PC-9 (cell line): ENCODE measurements at regions not wholly inside any gene's neighbourhood (a gene's known extent, or its start where the extent isn't known, plus 50 kb on each side); places are given as distances from the start of the nearest gene placed in this dataset.
A peak's percentile ranks its signal among the peaks of the same experiment; 100 is the strongest.

Source experiments
- BruUV-seq: library from RNA; stranded (reverse); fragments of 400-500 nt; replicated peaks from 2 replicates; lab custom pipeline; 2021; lab: Mats Ljungman, UMichigan
- CTCF ChIA-PET: fragments of 300-600 bp; sonication (Branson Sonifier 250); formaldehyde crosslinking; loops from one replicate; lab custom pipeline; 2022; ENCODE audit warnings: antibody characterized with exemption; lab: Charles Lee
- POLR2A ChIA-PET: fragments of 300-600 bp; sonication (Branson Sonifier 250); formaldehyde crosslinking; loops from one replicate; lab custom pipeline; 2022; ENCODE audit warnings: antibody characterized with exemption; ENCODE audit not compliant: unreplicated experiment; lab: Charles Lee
- DNase-seq, 2 experiments: peaks; one replicate each; pipeline versions ENCODE4 v3.0.0 to v3.0.0-alpha.2; 2015 to 2022; ENCODE audit warnings: mixed read lengths in 1 of 2
- H2AFZ ChIP-seq: fragments of 200-600 bp; sonication (generic); 2 replicates; pipeline ENCODE4 v1.8.1; 2017; ENCODE audit warnings: antibody characterized with exemption
- H3F3A ChIP-seq: fragments of 200-600 bp; sonication (generic); 2 replicates; pipeline ENCODE4 v1.8.1; 2017; ENCODE audit warnings: antibody characterized with exemption, mild to moderate bottlenecking, low read depth; ENCODE audit not compliant: insufficient read depth
- H3K27ac ChIP-seq: fragments of 200-600 bp; sonication (generic); 2 replicates; pipeline ENCODE4 v1.6.1; 2016; ENCODE audit warnings: mixed run types
- H3K27me3 ChIP-seq: fragments of 200-600 bp; sonication (generic); 2 replicates; pipeline ENCODE4 v1.6.1; 2016; ENCODE audit warnings: low read depth, mixed run types; ENCODE audit not compliant: insufficient read depth
- H3K36me3 ChIP-seq: fragments of 200-600 bp; sonication (generic); 2 replicates; pipeline ENCODE4 v1.6.1; 2016; ENCODE audit warnings: low read depth, mixed run types
- H3K4me1 ChIP-seq: fragments of 200-600 bp; sonication (generic); replicated peaks from 2 replicates; pipeline ENCODE4 v1.6.1; 2016; ENCODE audit warnings: mixed run types; ENCODE audit not compliant: insufficient read depth
- H3K4me2 ChIP-seq: fragments of 200-600 bp; sonication (generic); 2 replicates; pipeline ENCODE4 v1.6.1; 2017; ENCODE audit warnings: mixed run types
- H3K4me3 ChIP-seq: fragments of 200-600 bp; sonication (generic); 2 replicates; pipeline ENCODE4 v1.6.1; 2016; ENCODE audit warnings: mixed run types
- H3K79me2 ChIP-seq: fragments of 200-600 bp; sonication (generic); 2 replicates; pipeline ENCODE4 v1.6.1; 2017; ENCODE audit warnings: low read depth, mixed run types
- H3K9me2 ChIP-seq: fragments of 200-600 bp; sonication (generic); 2 replicates; pipeline ENCODE4 v1.8.1; 2017; ENCODE audit warnings: mild to moderate bottlenecking; ENCODE audit not compliant: insufficient read depth
- H3K9me3 ChIP-seq: fragments of 200-600 bp; sonication (generic); 2 replicates; pipeline ENCODE4 v1.8.1; 2016; ENCODE audit warnings: low read depth; ENCODE audit not compliant: insufficient read depth
- H4K20me1 ChIP-seq: fragments of 200-600 bp; sonication (generic); 2 replicates; pipeline ENCODE4 v1.8.1; 2017; ENCODE audit not compliant: insufficient read depth
- EZH2 ChIP-seq: fragments of 200-600 bp; sonication (generic); IDR thresholded peaks from 2 replicates; pipeline ENCODE4 v1.8.0; 2017; ENCODE audit warnings: antibody characterized with exemption, low read depth
- intact Hi-C: fragments of 100-400 bp; cut with micrococcal nuclease; formaldehyde crosslinking; loops from one replicate; pipeline ENCODE4 v1.10.0; 2022; ENCODE audit not compliant: unreplicated experiment
- TF ChIP-seq, protein P1 (sequence below): fragments of 200-600 bp; sonication (generic); conservative IDR thresholded peaks from 2 replicates; pipeline ENCODE4 v1.6.1; 2017; ENCODE audit warnings: mixed run types, antibody characterized with exemption, mild to moderate bottlenecking, moderate library complexity

DNA sequence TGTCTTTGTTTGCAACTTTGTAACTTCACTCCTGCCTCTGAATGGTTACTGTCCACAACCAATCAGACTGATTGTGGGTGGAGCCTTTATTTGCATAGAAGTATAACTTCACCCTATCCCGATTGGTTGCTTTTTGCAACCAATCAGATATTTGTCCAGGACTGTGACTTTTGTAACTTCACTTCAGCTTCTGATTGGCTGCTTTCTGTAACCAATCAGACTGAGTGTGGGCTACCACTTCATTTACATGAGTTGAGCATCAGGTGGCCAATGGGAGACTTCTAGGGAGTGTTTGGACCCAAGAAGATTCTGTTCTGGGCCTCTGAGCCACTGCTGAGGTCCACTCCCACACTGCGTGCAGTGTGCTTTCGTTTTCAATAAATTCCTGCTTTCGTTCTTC lies 1810.7 kb upstream of the CDH6 start:
- no peaks in the 10 kb centered on the region for H3K9me2 ChIP-seq
- intact Hi-C loops, result no loop called here
- H3K4me1 ChIP-seq, result no peaks in the 10 kb centered on the region
- no peaks in the 10 kb centered on the region for H3K36me3 ChIP-seq
- no peaks in the 10 kb centered on the region for H3K79me2 ChIP-seq
- peak in 1 of 2 experiments; percentile 31 for DNase-seq
- H3K27me3 ChIP-seq, result no peaks in the 10 kb centered on the region
- TF ChIP-seq, protein P1, sequence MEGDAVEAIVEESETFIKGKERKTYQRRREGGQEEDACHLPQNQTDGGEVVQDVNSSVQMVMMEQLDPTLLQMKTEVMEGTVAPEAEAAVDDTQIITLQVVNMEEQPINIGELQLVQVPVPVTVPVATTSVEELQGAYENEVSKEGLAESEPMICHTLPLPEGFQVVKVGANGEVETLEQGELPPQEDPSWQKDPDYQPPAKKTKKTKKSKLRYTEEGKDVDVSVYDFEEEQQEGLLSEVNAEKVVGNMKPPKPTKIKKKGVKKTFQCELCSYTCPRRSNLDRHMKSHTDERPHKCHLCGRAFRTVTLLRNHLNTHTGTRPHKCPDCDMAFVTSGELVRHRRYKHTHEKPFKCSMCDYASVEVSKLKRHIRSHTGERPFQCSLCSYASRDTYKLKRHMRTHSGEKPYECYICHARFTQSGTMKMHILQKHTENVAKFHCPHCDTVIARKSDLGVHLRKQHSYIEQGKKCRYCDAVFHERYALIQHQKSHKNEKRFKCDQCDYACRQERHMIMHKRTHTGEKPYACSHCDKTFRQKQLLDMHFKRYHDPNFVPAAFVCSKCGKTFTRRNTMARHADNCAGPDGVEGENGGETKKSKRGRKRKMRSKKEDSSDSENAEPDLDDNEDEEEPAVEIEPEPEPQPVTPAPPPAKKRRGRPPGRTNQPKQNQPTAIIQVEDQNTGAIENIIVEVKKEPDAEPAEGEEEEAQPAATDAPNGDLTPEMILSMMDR, result no peak
- TF ChIP-seq EZH2, result no peak
- H3F3A ChIP-seq, result no peaks in the 10 kb centered on the region
- H3K27ac ChIP-seq, result no peak overlapping the region
- ChIA-PET POLR2A (no interaction called here), CTCF (no interaction called here)
- H4K20me1 ChIP-seq, result no peaks in the 10 kb centered on the region
- H3K9me3 ChIP-seq, result no peaks in the 10 kb centered on the region
- 0 out of 2 replicates have a peak overlapping the region, but pooled peaks have one; percentile 11 for H2AFZ ChIP-seq
- H3K4me2 ChIP-seq, result peak overlapping the region; percentile 34; the same call in 1 of the 2 replicates
- no peak overlapping the region for H3K4me3 ChIP-seq
- no TSS peak for BruUV-seq

DNA sequence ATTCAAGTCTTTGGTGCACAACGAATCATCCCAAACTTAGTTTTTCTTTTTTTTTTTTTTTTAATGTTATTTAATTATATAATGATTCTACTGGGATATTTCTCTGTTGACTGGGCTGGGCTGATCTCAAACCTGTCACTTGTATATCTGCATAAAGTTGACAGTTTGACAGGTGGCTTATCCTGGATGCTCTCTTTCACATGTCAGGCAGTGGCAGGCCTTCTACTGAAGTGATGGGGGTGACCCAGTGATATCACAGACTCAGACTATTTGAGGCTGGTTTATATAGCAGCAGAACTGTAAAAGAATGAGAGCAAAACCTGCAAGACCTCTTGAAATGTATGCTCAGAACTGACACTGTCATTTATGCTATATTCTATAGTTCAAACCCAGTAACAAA lies 1813.5 kb upstream of the CDH6 start:
- ChIA-PET CTCF (no interaction called here), POLR2A (no interaction called here)
- BruUV-seq, result no TSS peak
- Histone ChIP-seq H3K27me3 (no peaks in the 10 kb centered on the region), H3K9me2 (no peaks in the 10 kb centered on the region), H3K4me1 (no peaks in the 10 kb centered on the region), H3K36me3 (no peaks in the 10 kb centered on the region), H4K20me1 (no peaks in the 10 kb centered on the region), H2AFZ (no peak overlapping the region), H3K79me2 (no peaks in the 10 kb centered on the region), H3F3A (no peaks in the 10 kb centered on the region), H3K9me3 (no peaks in the 10 kb centered on the region), H3K4me2 (no peak overlapping the region), H3K4me3 (no peak overlapping the region), H3K27ac (no peak overlapping the region)
- intact Hi-C loops, result no loop called here
- TF ChIP-seq, protein P1, result no peak
- no peak for TF ChIP-seq EZH2
- no peak for DNase-seq

DNA sequence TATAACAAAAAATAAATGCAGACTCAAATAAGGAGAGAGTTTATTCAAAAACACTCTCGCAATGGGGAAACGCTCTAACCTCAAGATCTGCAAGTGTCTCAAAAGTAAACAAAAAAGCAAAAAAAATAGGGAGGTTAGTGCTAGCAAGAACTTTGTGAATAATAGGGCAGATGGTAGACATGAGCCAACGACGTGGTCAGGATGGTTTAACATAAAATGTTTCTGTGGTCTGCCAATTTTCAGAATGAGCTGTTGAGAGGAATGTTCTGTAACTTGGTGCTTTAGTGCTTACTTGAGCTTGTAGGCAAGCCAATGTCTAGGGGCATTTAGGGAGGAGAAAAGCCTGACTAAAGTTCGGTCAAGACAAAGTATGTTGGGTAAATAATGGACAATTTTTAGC lies 1813.9 kb upstream of the CDH6 start:
- Histone ChIP-seq H3K4me3 (no peak overlapping the region), H3K27ac (no peak overlapping the region), H3K27me3 (no peaks in the 10 kb centered on the region), H3K79me2 (no peaks in the 10 kb centered on the region), H4K20me1 (no peaks in the 10 kb centered on the region), H3K36me3 (no peaks in the 10 kb centered on the region), H3F3A (no peaks in the 10 kb centered on the region), H3K9me2 (no peaks in the 10 kb centered on the region), H3K4me2 (no peak overlapping the region), H3K9me3 (no peaks in the 10 kb centered on the region), H3K4me1 (no peaks in the 10 kb centered on the region), H2AFZ (no peak overlapping the region)
- TF ChIP-seq, protein P1, result no peak
- no peak for TF ChIP-seq EZH2
- intact Hi-C loops, result no loop called here
- no TSS peak for BruUV-seq
- no peak for DNase-seq
- POLR2A ChIA-PET, result no interaction called here
- CTCF ChIA-PET, result no interaction called here
